Prostate gland (tissue), 2 donors: ENCODE measurements at regions not wholly inside any gene's neighbourhood (a gene's known extent, or its start where the extent isn't known, plus 50 kb on each side); places are given as distances from the start of the nearest gene placed in this dataset.

Experiments used
- DNase-seq: peaks from one replicate; pipeline ENCODE4 v3.0.0-alpha.2; 2019; ENCODE audit warnings: low spot score
- H3K27ac ChIP-seq, 2 donors: fragments of 200-600 bp; sonication (generic); 2 replicates each; pipeline ENCODE4 v1.5.1; 2017 to 2019
- H3K27me3 ChIP-seq: fragments of 200-600 bp; sonication (generic); replicated peaks from 2 replicates; pipeline ENCODE4 v1.5.1; 2019; ENCODE audit not compliant: insufficient read depth
- H3K36me3 ChIP-seq, 2 donors: fragments of 200-600 bp; sonication (generic); 1 replicate in 1 of 2; 2 replicates in 1 of 2; pipeline versions ENCODE4 v1.5.1 to v1.8.1; 2017 to 2019
- H3K4me1 ChIP-seq: fragments of 200-600 bp; sonication (generic); replicated peaks from 2 replicates; pipeline ENCODE4 v1.5.1; 2019
- H3K4me3 ChIP-seq, 2 donors: fragments of 200-600 bp; sonication (generic); 2 replicates each; pipeline ENCODE4 v1.5.1; 2017 to 2019
- H3K9me3 ChIP-seq: fragments of 200-600 bp; sonication (generic); 2 replicates; pipeline ENCODE4 v1.5.1; 2017
- CTCF ChIP-seq, 4 experiments: fragments of 200-600 bp in 2 of 4; fragments of 450-650 bp in 2 of 4; sonication (generic) in 2 of 4; IDR thresholded peaks; 1 replicate in 3 of 4; 2 replicates in 1 of 4; pipeline ENCODE4 v1.5.1; 2016 to 2019; ENCODE audit warnings: antibody characterized with exemption in 4 of 4, mild to moderate bottlenecking in 2 of 4, moderate library complexity in 2 of 4
- POLR2A ChIP-seq: fragments of 450-650 bp; IDR thresholded peaks from one replicate; pipeline ENCODE4 v1.6.1; 2016; ENCODE audit warnings: antibody characterized with exemption, mild to moderate bottlenecking
- POLR2AphosphoS5 ChIP-seq: sonication (generic); formaldehyde crosslinking; IDR thresholded peaks from one replicate; pipeline ENCODE4 v1.6.1; 2017; ENCODE audit warnings: antibody characterized with exemption
- WGBS: methylation state at CpG from one replicate; pipeline ENCODE4 v1.1.5; 2018; 5-methylcytosine and 5-hydroxymethylcytosine counted together
- intact Hi-C: fragments of 100-400 bp; cut with DNase I; formaldehyde crosslinking; loops from one replicate; pipeline ENCODE4 v1.14.2; 2022

DNA sequence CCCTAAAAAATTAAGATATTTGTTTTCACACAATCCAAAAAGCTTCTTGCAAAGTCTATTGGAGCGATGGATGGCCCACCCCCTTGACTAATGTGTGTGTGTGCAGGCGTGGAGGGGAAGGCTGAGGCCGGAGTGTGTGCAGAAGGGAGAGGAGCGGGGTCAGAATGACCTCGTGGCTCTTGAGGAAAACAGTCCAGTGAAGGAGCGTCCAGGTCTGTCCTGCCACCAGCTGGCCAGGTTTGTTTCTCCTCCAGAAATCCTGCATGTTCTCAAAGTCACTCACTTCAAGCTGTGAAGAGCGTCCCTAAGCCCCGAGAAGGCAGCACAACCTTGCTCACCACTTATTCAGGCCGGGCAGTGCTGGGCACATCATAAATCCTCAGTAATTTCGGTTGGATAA lies 69.5 kb upstream of the SSX2IP start:
- intact Hi-C loops = loop anchor here (5.0 to 10.0 kb wide), 3 partner anchors 135 to 615 kb away; partner anchors contain the start of gene PRKACB
- Histone ChIP-seq H3K27me3 (no peaks in the 10 kb centered on the region), H3K27ac (no peak overlapping the region), H3K9me3 (no peaks in the 10 kb centered on the region), H3K4me3 (no peak overlapping the region), H3K4me1 (no peaks in the 10 kb centered on the region), H3K36me3 (no peaks in the 10 kb centered on the region)
- TF ChIP-seq POLR2A (no peak), POLR2AphosphoS5 (no peak), CTCF (IDR thresholded peaks at IDR 0.05) (no peak)
- DNase-seq = no peak
- 85% methylated on average over 10 of the region's 10 CpGs for whole genome bisulfite sequencing

- Histone ChIP-seq H3K4me1 (no peaks in the 10 kb centered on the region), H3K9me3 (no peaks in the 10 kb centered on the region), H3K36me3 (no peaks in the 10 kb centered on the region), H3K27ac (no peak overlapping the region), H3K4me3 (peak overlapping the region in 1 of 2 donors; percentile 12), H3K27me3 (no peaks in the 10 kb centered on the region)
- WGBS = 9% methylated on average over 15 of the region's 15 CpGs
- TF ChIP-seq CTCF (IDR thresholded peaks at IDR 0.05) (no peak), POLR2A (no peak), POLR2AphosphoS5 (peak; percentile 13)
- no peak for DNase-seq
- intact Hi-C loops = loop anchor here (5.0 to 10.0 kb wide), 3 partner anchors 134 to 614 kb away; partner anchors contain the start of gene PRKACB
Measured at GRCh38 chr1:84758968-84759491, 68.8 kb upstream of the SSX2IP start.

- TF ChIP-seq POLR2AphosphoS5 (no peak), CTCF (IDR thresholded peaks at IDR 0.05) (no peak), POLR2A (no peak)
- intact Hi-C loops = loop anchor here (5.0 to 10.0 kb wide), 3 partner anchors 134 to 614 kb away; partner anchors contain the start of gene PRKACB
- H3K27ac ChIP-seq = no peak overlapping the region
- no peaks in the 10 kb centered on the region for H3K4me1 ChIP-seq
- WGBS = 45% methylated on average over 3 of the region's 3 CpGs
- no peaks in the 10 kb centered on the region for H3K27me3 ChIP-seq
- no peak overlapping the region for H3K4me3 ChIP-seq
- no peaks in the 10 kb centered on the region for H3K36me3 ChIP-seq
- DNase-seq = no peak
- no peaks in the 10 kb centered on the region for H3K9me3 ChIP-seq
Measured at GRCh38 chr1:84758476-84758875, 68.2 kb upstream of the SSX2IP start.

GRCh38 chr1:84757301-84757700 lies 67.0 kb upstream of the SSX2IP start:
- 88% methylated on average over 4 of the region's 4 CpGs for WGBS
- no peaks in the 10 kb centered on the region for H3K9me3 ChIP-seq
- H3K27me3 ChIP-seq = no peaks in the 10 kb centered on the region
- no peak for TF ChIP-seq POLR2A
- no peak for TF ChIP-seq POLR2AphosphoS5
- TF ChIP-seq CTCF (IDR thresholded peaks at IDR 0.05) = no peak
- no peak overlapping the region for H3K4me3 ChIP-seq
- intact Hi-C loops = loop anchor here (5.0 to 10.0 kb wide), 3 partner anchors 132 to 612 kb away; partner anchors contain the start of gene PRKACB
- no peaks in the 10 kb centered on the region for H3K36me3 ChIP-seq
- DNase-seq = no peak
- H3K4me1 ChIP-seq = no peaks in the 10 kb centered on the region
- no peak overlapping the region for H3K27ac ChIP-seq

DNA sequence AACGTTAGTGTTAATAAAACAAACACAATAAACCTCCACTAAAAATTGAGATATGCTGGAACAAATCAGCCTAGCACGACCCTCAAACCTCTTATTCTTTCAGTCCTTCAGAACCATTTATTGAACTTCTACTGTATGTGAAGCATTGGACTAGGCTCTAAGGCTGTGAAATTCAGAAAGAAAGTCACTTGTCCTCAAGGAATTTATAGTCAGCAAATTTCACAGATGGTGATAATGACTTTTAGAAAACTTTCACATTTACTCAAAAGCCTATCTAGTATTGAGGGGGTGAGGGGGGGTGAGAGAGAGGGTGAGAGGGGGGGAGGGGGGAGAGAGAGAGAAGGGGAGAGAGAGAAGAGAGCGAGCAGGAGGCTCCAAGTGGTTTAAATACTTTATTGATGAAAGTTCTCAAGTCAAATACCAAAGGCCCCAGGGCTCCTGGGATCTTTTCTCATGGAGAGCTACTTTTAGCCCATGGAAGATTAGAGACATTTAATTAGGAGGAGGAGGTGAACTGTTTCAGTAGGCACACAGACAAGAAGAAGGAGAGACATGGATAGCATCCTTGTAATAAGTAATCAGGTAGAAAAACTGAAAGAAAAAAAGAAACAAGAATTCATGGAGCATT lies 66.3 kb upstream of the SSX2IP start:
- Histone ChIP-seq H3K4me3 (no peak overlapping the region), H3K27me3 (no peaks in the 10 kb centered on the region), H3K27ac (no peak overlapping the region), H3K36me3 (no peaks in the 10 kb centered on the region), H3K4me1 (no peaks in the 10 kb centered on the region), H3K9me3 (no peaks in the 10 kb centered on the region)
- intact Hi-C loops = loop anchor here (5.0 to 10.0 kb wide), 3 partner anchors 132 to 612 kb away; partner anchors contain the start of gene PRKACB
- TF ChIP-seq CTCF (IDR thresholded peaks at IDR 0.05) (no peak), POLR2AphosphoS5 (no peak), POLR2A (no peak)
- DNase-seq = no peak
- WGBS = 42% methylated on average over 3 of the region's 3 CpGs
